ENCODE measurements at regions not wholly inside any gene's neighbourhood (a gene's known extent, or its start where the extent isn't known, plus 50 kb on each side); places are given as distances from the start of the nearest gene placed in this dataset.

DNA sequence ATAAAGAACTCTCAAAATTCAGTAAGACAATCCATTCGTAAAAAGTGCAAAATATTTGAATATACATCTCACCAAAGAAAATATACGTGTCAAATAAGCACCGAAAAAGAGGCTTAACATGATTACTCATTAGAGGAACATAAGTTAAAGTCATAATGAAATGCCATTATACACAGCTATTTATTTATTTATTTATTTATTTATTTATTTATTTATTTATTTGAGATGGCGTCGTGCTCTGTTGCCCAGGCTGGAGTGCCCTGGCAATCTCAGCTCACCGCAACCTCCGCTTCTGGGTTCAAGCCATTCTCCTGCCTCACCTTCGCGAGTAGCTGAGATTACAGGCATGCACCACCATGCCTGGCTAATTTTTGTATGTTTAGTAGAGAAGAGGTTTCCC, 203.6 kb upstream of the UBASH3B start:
- DNase-seq (ENCODE audit: low read depth in 4 of 4, low spot score in 1 of 4), result no peak

- DNase-seq (ENCODE audit: low read depth in 4 of 4, low spot score in 1 of 4), result no peak
Observed at GRCh38 chr11:122441666-122442035, 213.9 kb upstream of the UBASH3B start.

DNA sequence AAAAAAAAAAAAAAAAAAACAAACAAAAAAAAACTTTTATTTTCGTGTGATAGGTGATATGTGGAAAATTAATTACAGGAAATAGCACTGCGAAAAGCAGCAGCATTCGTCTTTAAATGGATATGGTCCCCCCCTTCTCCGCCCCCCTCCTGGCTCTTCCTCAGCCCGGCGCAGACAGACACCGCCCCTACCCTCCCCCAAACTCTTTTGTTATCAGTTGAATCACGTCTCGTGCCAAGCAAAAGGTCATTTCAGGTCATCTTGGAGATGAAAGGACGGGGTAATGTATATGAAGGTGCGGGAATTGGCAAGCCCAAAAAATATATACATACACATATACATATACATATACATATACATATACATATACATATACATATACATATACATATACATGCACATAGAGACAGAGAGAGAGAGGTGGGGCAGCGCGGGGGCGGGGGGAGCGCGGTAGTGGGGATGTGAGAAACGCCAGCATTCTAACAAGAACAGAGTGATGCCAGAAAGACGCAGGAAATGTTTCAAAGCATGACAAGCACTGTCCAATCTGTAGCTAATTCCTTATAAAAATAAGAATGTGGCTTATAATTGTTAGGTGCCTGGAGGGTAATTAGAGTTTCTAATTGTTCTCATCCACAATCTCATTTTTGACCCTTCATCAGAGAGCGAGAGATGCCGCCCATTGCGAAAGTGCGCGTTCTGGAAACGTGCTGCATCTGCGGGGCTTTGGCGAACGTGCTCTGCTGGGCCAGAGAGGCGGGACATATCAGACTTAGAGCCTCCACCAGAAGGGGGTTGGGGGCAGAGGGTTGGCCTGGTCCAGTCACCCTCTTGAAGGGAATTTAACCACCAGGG, 214.5 kb upstream of the UBASH3B start:
- DNase-seq (ENCODE audit: low read depth in 4 of 4, low spot score in 1 of 4), result no peak

DNA sequence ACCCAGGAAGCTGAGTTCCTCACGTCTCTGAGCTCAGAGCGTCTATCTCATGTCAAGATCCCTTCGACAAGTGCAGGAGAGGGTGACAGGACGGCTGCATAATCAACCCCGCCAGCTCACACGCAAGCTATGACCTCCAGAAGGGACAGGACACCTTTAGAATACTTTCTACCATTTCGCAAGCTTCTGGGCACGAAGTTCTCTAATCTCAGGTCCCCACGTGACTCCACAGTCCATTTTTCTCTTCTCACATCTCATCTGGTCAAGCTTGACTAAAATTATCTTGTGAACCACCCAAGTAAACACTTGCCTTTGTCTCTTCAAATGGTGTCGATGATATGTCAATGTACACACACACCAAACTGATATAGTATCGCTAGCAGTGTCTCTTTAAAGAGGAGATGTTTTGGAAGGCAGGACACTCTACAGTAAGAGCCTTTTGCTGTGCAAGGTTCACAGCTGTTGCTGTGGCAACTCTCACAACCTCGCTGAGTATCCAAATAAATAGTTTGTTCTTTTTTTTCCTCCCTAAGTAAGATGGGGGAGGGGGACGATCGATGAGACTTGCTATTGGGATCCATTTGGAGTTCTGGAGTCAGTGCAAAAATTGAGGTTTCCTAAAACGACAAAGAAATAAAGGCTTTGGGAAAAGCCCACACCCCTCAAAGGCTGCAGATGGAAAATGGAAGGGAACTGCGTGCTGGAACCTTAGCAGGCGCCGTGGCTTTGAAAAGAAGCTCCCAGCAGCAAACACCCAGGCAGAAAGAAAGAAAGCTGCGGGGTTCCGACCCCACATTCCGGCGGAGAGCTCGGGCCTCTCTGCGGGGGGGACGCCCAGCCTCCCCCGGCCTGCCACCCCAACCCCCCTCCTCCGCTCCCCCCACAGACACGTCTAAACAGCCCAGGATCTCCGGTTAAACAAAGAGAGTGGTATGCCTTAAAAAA, 215.4 kb upstream of the UBASH3B start:
- no peak for DNase-seq (ENCODE audit: low read depth in 4 of 4, low spot score in 1 of 4)

GRCh38 chr11:122436188-122436555, 219.3 kb upstream of the UBASH3B start:
- no peak for DNase-seq (ENCODE audit: low read depth in 4 of 4, low spot score in 1 of 4)

DNA sequence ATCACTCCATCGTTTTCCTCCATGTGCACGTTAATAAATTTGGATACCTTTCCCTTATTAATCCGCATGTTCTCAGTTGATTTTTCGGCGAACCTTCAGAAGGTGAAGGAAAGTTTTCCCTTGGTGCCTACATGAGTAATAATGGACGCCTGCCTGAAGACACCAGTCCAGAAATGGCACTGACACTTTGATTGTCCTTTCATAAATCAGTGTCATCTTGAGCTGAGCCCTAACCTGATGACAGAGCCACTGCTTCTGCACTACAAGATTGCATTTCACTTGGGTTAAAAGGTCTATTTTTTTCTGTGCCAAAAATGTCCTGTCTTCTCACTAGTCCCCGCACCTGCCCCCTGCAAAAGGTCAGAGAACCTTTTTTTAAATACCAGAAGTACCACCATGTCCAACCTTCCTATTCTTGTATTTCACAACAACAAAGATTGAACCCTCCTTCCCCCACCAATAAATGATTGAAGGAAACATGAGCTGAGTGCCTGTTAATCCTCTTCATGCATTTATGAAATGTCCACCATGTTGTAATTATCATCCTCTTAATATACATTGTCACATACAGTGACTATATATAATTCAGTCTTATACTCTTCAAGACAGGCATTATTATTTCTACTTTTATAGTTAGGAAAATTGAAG, 219.9 kb upstream of the UBASH3B start:
- no peak for DNase-seq (ENCODE audit: low read depth in 4 of 4, low spot score in 1 of 4)

DNA sequence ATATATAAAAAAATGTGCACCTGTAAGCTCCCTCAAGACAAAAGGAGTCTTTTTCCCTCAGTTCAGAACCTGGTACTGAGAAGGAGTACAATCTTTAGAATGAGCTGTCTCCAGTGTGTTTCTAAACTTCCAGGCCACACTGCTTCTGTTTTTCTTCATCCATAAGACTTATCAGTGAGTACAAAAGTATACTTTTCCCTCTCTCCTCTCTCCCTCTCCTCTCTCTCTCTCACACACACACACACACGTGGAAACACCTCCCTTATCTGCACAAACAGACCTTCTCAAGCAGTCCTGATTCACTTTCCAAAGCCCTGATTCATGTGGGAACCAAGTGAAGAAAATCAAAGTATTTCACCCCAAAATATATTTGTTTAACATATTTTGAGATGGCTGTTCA, 220.7 kb upstream of the UBASH3B start:
- DNase-seq (ENCODE audit: low read depth in 4 of 4, low spot score in 1 of 4), result no peak

DNA sequence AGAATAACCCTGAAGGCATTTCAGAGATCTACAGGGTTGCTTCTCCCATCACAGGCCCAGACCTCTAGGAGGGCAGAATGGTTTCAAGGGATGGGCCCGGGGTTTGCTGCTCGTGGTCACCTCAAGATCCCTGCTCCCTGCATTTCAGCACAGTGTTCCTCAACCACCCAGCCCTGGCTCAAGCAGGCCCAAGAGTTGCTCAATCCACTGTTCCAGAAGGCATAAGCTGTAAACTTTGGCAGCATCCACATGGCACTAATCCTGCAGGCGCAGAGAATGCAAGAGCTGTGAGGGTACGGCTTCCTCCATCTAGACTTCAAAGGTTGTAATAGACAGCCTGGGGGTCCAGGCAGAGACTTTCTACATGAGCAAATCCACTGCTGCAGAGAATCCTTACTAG, 225.0 kb upstream of the UBASH3B start:
- DNase-seq (ENCODE audit: low read depth in 4 of 4, low spot score in 1 of 4), result no peak

GRCh38 chr11:122426073-122426472, 229.4 kb upstream of the UBASH3B start:
- no peak for DNase-seq (ENCODE audit: low read depth in 4 of 4, low spot score in 1 of 4)

DNA sequence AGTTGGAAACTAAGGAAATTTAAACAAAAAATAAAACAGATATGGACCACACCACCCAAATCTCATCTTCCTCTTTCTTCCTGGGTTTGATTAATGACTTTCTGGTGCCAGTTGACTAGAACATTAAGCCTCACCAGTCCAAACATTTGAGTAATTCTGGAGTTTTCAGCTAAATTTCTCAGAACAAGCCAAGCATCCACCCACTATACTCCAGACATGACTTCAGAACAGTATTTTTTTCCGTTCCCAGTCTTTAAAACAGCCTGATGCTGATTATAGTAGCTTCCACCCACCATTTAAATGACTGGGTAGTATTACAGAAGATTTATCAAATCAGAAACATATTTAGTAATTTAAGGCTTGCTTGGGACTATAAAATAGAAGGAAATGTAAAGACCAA, 230.9 kb upstream of the UBASH3B start:
- DNase-seq (ENCODE audit: low read depth in 4 of 4, low spot score in 1 of 4), result no peak

- DNase-seq (ENCODE audit: low read depth in 4 of 4, low spot score in 1 of 4), result no peak
Observed at GRCh38 chr11:122423886-122424285, 231.6 kb upstream of the UBASH3B start.

DNA sequence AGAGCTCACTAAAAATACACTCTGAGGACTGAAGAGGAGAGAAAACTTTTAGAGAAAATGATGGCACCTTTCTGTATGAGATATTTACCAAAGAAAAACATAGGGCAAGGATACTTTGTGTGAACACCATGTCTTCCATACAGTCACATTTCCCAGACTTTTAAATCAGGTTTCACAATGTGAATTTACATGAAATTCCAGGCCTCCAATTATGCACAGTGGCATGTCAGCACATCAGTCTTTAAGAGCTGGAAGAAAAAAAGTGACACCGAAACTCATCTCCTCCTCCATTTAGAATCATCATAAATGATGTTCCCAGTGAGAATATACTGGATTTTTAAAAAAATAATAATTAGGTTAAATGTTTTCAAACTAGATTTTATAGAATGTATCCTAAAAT, 232.2 kb upstream of the UBASH3B start:
- DNase-seq (ENCODE audit: low read depth in 4 of 4, low spot score in 1 of 4), result no peak

DNA sequence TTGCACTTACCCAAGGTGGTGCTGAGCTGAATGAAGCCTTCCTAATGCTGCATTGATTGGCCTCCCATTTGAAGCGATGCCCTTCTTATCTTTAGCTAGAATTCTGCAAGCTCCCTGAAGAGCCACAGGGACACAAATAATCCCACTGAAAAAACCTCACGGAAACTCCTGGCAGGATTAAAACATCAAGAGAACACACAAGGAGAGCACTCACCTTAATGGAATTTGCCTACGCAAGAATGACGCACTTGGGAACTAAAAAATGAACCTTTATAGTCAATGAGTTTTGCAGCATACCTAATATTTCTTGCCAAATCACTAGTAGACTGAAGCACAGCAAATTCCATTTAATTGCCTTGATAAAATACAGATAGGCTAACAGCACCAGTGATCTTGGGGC, 232.8 kb upstream of the UBASH3B start:
- no peak for DNase-seq (ENCODE audit: low read depth in 4 of 4, low spot score in 1 of 4)

GRCh38 chr11:122421702-122422101, 233.8 kb upstream of the UBASH3B start:
- no peak for DNase-seq (ENCODE audit: low read depth in 4 of 4, low spot score in 1 of 4)

DNA sequence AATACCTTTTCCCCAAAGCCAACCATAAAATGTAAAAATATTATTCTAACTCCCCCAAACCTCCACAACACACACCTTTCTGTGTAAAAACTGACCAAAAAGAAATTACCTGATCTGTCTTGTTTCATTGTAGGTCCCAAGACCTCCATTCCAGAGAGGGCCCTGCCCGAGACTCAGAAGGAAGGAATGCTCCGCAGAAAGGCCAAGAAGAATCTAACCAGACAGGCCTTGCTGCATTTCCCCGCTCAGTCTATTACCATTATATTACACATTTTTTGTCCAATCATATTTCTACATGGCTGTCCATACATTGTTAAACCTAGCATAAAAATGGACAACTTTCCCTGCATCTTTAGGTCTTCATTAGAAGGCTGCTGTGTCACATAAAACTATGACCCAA, 237.5 kb upstream of the UBASH3B start:
- DNase-seq (ENCODE audit: low read depth in 4 of 4, low spot score in 1 of 4), result no peak

DNA sequence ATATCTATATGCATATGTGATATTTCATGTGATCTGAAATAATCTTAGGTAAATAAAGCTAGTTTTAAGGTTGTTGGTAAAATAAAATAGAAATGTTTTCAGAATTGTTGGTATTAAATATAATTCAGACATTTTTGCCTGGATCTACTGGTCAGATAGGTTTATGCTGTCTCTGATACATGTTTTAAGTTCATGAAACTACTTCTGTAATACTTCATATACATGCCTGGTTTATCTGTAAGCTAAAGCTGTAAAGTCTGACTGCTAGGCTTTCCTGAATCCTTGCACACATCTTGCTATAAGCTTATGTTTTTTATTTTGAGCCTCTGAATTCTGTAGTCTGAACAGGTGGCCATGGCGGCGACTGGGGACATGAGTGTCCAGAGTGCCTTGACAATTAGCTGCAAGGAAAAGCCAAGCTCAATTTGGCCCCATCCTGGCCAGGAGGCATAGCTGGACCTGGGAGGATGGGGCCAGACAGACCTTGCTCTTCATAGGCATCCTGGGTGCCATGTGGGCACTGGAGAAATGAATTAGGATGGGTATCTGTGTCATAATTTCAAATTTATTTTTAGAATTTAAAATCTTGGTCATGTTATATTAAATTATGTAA, 241.0 kb upstream of the UBASH3B start:
- no peak for DNase-seq (ENCODE audit: low read depth in 4 of 4, low spot score in 1 of 4)

DNA sequence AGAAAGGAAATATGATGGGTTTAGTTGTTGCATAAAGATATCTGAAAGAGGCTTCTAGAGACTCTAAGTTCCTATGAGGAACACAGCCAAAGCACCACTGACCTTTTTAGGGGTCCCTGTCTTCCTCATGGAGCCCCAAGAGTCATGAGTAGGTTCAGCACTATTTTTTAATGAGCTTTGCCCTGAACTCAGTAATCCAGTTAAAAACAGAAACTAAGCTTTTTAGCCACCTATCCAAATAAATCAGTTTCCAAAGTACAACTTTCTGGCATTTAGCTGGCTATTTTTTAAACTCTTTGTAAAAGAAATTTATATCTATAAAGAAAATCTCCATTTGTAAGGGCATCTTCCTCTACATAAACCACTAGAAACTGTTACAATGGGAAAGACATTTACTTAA, 241.8 kb upstream of the UBASH3B start:
- no peak for DNase-seq (ENCODE audit: low read depth in 4 of 4, low spot score in 1 of 4)

DNA sequence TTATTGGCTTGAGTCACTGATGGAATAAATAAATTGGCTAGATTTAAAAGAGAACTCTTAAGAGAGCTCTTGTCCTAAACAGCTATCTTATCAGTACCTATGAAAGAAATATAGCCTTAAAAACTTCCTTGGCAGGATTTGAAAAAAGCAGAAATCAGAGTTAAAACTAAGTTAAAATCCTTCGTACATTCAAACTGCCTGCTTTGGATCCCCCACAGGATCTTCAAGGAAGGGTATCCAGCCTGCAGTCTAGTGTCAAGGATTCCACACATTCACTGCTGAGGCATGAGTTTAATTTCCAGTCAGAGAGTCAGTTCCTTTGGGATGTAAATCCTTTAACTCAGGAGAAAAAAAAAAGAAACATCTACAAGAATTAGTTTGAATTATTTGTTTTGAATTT, 242.9 kb upstream of the UBASH3B start:
- DNase-seq (ENCODE audit: low read depth in 4 of 4, low spot score in 1 of 4), result no peak

GRCh38 chr11:122406466-122406865, 249.1 kb upstream of the UBASH3B start:
- DNase-seq (ENCODE audit: low read depth in 4 of 4, low spot score in 1 of 4), result no peak

- no peak for DNase-seq (ENCODE audit: low read depth in 4 of 4, low spot score in 1 of 4)
Observed at GRCh38 chr11:122405547-122406341, 249.8 kb upstream of the UBASH3B start.

- no peak for DNase-seq (ENCODE audit: low read depth in 4 of 4, low spot score in 1 of 4)
Observed at GRCh38 chr11:122404571-122404970, 251.0 kb upstream of the UBASH3B start.

Measured in stimulated activated CD4-positive, alpha-beta T cell treated with anti-CD3 and anti-CD28 coated beads, Interleukin-1b, Interleukin-23, amount 100 ng/mL, for 24 hours (primary cell).